CMK (cell line): ENCODE measurements at regions not wholly inside any gene's neighbourhood (a gene's known extent, or its start where the extent isn't known, plus 50 kb on each side); places are given as distances from the start of the nearest gene placed in this dataset.

Source experiments
- DNase-seq: peaks from one replicate; pipeline ENCODE4 v3.0.0-alpha.2; 2010; ENCODE audit warnings: low read depth

DNA sequence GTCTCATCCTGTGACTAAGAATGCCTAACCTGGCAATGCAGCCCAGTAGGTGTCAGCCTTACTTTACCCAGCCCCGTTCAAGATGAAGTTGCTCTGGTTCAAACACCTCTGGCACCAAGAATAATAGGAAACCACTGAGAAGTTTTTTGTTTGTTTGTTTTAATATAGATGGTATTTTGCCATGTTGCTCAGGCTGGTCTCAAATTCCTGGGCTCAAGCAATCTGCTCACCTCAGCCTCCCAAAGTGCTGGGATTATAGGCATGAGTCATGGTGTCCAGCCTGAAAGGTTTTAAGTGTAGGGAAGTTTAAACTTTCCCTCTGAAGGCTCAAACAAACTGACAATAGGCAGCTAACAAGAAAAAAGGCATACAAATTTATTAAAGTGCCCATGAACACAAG lies 51.2 kb upstream of the ABCC4 start:
- no peak for DNase-seq

GRCh38 chr13:95354156-95354555 lies 52.9 kb upstream of the ABCC4 start:
- no peak for DNase-seq

- no peak for DNase-seq
Observed at GRCh38 chr13:95354680-95355487, 53.6 kb upstream of the ABCC4 start.

- DNase-seq: no peak
Observed at GRCh38 chr13:95355494-95355893, 54.2 kb upstream of the ABCC4 start.

- DNase-seq: no peak
Observed at GRCh38 chr13:95356916-95357315, 55.7 kb upstream of the ABCC4 start.

GRCh38 chr13:95357875-95358274 lies 56.6 kb upstream of the ABCC4 start:
- no peak for DNase-seq

- DNase-seq: no peak
Observed at GRCh38 chr13:95360052-95360451, 58.8 kb upstream of the ABCC4 start.

DNA sequence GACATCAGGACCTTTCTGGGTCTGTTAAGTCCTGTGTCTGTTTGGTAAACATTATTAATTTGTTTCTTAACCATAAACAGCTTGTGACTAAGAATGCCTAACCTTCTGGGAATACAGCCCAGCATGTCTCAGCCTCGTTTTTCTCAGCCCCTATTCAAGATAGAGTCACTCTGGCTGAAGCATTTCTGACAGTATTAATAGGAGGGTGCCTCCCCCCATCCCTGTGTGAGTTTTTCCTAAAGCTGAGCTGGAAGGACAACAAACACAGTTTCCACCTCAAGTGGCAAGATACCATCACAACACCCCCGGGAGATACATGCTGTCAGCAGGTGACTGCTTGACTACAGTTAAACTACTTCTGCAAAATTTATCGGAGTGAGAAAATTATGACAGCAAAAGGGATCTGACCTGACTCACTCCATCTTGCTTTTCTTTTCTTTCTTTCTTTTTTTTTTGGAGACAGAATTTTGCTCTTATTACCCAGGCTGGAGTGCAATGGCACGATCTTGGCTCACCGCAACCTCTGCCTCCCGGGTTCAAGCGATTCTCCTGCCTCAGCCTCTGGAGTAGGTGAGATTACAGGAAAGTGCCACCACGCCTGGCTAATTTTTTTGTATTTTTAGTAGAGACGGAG lies 59.3 kb upstream of the ABCC4 start:
- DNase-seq: no peak

DNA sequence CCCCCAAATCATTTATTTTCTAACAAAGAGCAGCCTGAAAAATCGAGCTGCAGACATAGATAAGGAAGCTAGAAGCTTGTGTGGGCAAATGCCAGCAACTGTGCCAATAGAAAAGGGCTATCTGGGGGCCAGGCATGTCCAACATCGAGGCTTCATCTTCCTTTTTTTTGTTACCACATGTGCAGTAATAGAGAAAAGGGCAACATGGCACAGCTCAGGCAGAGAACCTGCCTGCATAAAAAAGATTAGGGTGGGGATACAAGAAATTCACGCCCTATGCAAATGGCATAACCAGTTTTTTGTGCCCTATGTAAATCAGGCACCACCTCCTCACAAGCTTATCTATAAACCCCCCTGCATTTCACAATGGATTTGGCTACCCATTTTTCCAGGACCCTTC lies 60.4 kb upstream of the ABCC4 start:
- no peak for DNase-seq

DNA sequence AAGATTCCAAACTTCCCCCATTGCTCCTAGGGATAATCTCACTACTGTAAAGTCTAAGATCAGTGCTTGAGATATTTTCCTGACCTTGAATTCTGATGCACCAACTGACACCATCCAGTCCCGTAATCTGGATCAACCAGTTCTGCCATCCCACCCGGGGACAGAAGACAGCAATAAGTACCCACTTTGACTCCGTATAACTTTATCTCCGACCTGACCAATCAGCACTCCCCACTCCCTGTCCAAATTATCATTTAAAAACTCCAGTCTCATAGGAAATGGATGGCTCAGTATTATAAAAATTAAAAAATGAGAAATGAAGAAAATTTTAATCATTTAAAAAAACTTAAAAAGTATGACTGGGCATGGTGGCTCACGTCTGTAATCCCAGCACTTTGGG lies 61.4 kb upstream of the ABCC4 start:
- no peak for DNase-seq

GRCh38 chr13:95367309-95367843 lies 66.1 kb upstream of the ABCC4 start:
- DNase-seq: no peak

- no peak for DNase-seq
Observed at GRCh38 chr13:95368998-95369397, 67.7 kb upstream of the ABCC4 start.

- DNase-seq: no peak
Observed at GRCh38 chr13:95375706-95376105, 74.5 kb upstream of the ABCC4 start.

GRCh38 chr13:95378603-95379002 lies 77.4 kb upstream of the ABCC4 start:
- DNase-seq: no peak

DNA sequence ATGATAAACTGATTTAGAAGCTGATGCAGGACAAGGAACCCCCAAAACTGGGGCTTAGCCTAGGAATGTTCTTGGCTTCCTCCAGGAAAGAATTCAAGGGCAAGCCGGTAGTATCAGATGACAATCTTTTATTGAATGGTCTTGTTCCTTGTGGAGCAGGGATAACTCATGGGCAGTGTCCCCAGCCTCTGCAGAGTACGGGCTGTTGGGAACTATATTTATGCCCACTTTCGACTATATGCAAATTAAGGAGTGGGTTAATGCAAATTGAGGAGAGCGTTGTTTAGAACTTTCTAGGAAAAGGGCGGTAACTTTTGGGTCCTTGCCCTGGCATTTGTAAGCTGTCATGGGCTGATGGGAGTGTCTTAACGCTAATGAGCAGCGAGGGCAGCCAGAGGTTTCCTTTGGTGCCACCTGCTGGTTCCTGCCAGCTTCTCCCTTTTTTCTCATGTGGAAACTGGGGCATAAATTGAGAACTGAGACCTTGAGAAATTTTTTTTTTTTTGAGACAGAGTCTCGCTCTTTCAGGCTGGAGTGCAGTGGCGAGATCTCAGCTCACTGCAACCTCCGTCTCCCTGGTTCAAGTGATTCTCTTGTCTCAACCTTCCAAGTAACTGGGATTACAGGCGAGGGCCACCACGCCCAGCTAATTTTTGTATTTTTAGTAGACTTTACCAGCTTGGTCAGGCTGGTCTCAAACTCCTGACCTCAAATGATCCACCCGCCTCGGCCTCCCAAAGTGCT lies 79.4 kb upstream of the ABCC4 start:
- peak; percentile 68 for DNase-seq

DNA sequence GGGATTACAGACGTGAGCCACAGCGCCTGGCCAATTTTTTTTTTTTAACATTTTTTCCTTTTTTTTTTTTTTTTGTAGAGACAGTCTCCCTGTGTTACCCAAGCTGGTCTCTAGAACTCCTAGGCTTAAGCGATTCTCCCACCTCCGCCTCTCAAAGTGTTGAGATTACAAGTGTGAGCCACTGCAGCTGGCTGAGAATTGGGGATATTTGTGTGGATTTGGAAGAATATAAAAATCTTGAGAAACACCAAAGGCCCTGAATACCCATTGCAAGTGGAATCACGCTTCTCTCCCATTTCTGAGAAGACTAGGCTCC lies 79.9 kb upstream of the ABCC4 start:
- no peak for DNase-seq

DNA sequence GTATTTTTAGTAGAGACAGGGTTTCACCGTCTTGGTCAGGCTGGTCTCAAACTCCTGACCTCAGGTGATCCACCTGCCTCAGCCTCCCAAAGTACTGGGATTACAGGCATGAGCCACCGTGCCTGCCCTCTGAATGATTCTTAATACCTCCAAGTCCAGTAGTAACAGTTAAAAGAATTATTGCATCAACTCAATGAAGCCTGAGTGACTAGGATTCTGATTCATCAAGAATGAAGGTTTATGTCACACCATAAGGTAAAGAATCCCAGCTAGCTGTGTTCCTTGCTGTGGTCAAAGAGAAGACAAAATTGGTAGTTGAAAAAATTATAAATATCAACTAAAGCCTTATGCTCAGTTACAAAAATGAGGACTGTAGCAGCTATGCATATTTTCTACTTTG lies 81.2 kb upstream of the ABCC4 start:
- no peak for DNase-seq

- no peak for DNase-seq
Observed at GRCh38 chr13:95382916-95383315, 81.7 kb upstream of the ABCC4 start.

GRCh38 chr13:95385373-95385772 lies 84.1 kb upstream of the ABCC4 start:
- DNase-seq: no peak

GRCh38 chr13:95385798-95386197 lies 84.5 kb upstream of the ABCC4 start:
- no peak for DNase-seq

- DNase-seq: no peak
Observed at GRCh38 chr13:95386370-95386769, 85.1 kb upstream of the ABCC4 start.

- no peak for DNase-seq
Observed at GRCh38 chr13:95387733-95388207, 86.5 kb upstream of the ABCC4 start.
